SK-N-MC (cell line): ENCODE measurements at regions not wholly inside any gene's neighbourhood (a gene's known extent, or its start where the extent isn't known, plus 50 kb on each side); places are given as distances from the start of the nearest gene placed in this dataset.

Source experiments
- EZH2 ChIP-seq: fragments of 200-600 bp; sonication (generic); IDR thresholded peaks from one replicate; pipeline ENCODE4 v1.6.1; 2017; ENCODE audit warnings: antibody characterized with exemption
- FOXP2 ChIP-seq: optimal IDR thresholded peaks from 2 replicates; pipeline ENCODE3; 2011; ENCODE audit warnings: mild to moderate bottlenecking, moderate library complexity; ENCODE audit not compliant: insufficient read depth; ENCODE audit errors: extremely low read length, control extremely low read depth
- POLR2AphosphoS5 ChIP-seq: IDR thresholded peaks from 2 replicates; pipeline ENCODE4 v1.6.1; 2012; ENCODE audit warnings: mild to moderate bottlenecking, low read depth, low read length, borderline replicate concordance

- TF ChIP-seq EZH2 (no peak), FOXP2 (no peak), POLR2AphosphoS5 (no peak)
Observed at GRCh38 chr18:28363124-28363523, 186.2 kb upstream of the CDH2 start.
